ENCODE measurements at regions not wholly inside any gene's neighbourhood (a gene's known extent, or its start where the extent isn't known, plus 50 kb on each side); places are given as distances from the start of the nearest gene placed in this dataset.

GRCh38 chr17:77737442-77738265, 220.8 kb upstream of the TNRC6C start:
- peak; percentile 84 to 92 for DNase-seq

- no peak for DNase-seq
These were observed 219.6 kb upstream of the TNRC6C start for GRCh38 chr17:77738751-77739531.

GRCh38 chr17:77740481-77740880, 218.0 kb upstream of the TNRC6C start:
- DNase-seq, result no peak

- DNase-seq, result no peak
These were observed 217.4 kb upstream of the TNRC6C start for GRCh38 chr17:77741109-77741508.

- DNase-seq, result no peak
These were observed 215.9 kb upstream of the TNRC6C start for GRCh38 chr17:77742579-77742978.

- DNase-seq, result no peak
These were observed 214.2 kb upstream of the TNRC6C start for GRCh38 chr17:77744066-77744988.

- DNase-seq, result no peak
These were observed 212.8 kb upstream of the TNRC6C start for GRCh38 chr17:77745702-77746101.

GRCh38 chr17:77746393-77746792, 212.1 kb upstream of the TNRC6C start:
- DNase-seq, result peak; percentile 85 to 93

- peak; percentile 98 to 99 for DNase-seq
These were observed 211.5 kb upstream of the TNRC6C start for GRCh38 chr17:77746896-77747554.

- no peak for DNase-seq
These were observed 210.1 kb upstream of the TNRC6C start for GRCh38 chr17:77748436-77748835.

GRCh38 chr17:77749321-77749751, 209.2 kb upstream of the TNRC6C start:
- DNase-seq, result no peak

- DNase-seq, result no peak
These were observed 208.5 kb upstream of the TNRC6C start for GRCh38 chr17:77749989-77750388.

GRCh38 chr17:77750427-77751043, 208.0 kb upstream of the TNRC6C start:
- DNase-seq, result no peak

GRCh38 chr17:77753246-77753645, 205.3 kb upstream of the TNRC6C start:
- no peak for DNase-seq

- no peak for DNase-seq
These were observed 204.7 kb upstream of the TNRC6C start for GRCh38 chr17:77753691-77754245.

GRCh38 chr17:77754956-77755355, 203.5 kb upstream of the TNRC6C start:
- no peak for DNase-seq

- no peak for DNase-seq
These were observed 203.0 kb upstream of the TNRC6C start for GRCh38 chr17:77755410-77755963.

GRCh38 chr17:77756028-77756427, 202.5 kb upstream of the TNRC6C start:
- no peak for DNase-seq

GRCh38 chr17:77756846-77757560, 201.5 kb upstream of the TNRC6C start:
- no peak for DNase-seq

GRCh38 chr17:77757561-77757898, 201.0 kb upstream of the TNRC6C start:
- DNase-seq, result no peak

GRCh38 chr17:77763023-77763422, 195.5 kb upstream of the TNRC6C start:
- DNase-seq, result no peak

All from NCI-H524 (cell line).